IMR-90 (cell line): ENCODE measurements at regions not wholly inside any gene's neighbourhood (a gene's known extent, or its start where the extent isn't known, plus 50 kb on each side); places are given as distances from the start of the nearest gene placed in this dataset.

Source experiments
- ATAC-seq: fragments of 200-7000 bp; cut with Tn5 transposase; 2 replicates; pipeline ENCODE4 v1.9.1; 2020; ENCODE audit warnings: low read depth, mild to moderate bottlenecking, moderate library complexity
- BruUV-seq: library from RNA; stranded (reverse); fragments of 400-500 nt; replicated peaks from 2 replicates; lab custom pipeline; 2021; lab: Mats Ljungman, UMichigan
- CTCF ChIA-PET: fragments of 300-600 bp; formaldehyde crosslinking; extraction: SDS; loops from one replicate; lab custom pipeline; 2021; ENCODE audit warnings: antibody characterized with exemption; lab: Yijun Ruan, JAX
- POLR2A ChIA-PET: fragments of 300-600 bp; sonication (Branson Sonifier 250); formaldehyde crosslinking; loops from one replicate; lab custom pipeline; 2022; ENCODE audit warnings: antibody characterized with exemption; ENCODE audit not compliant: unreplicated experiment; lab: Charles Lee
- DNase-seq: peaks from one replicate; pipeline ENCODE4 v3.0.0; 2013
- H2AFZ ChIP-seq: replicated peaks from 2 replicates; pipeline ENCODE3; 2013; ENCODE audit warnings: low read length, mild to moderate bottlenecking; ENCODE audit not compliant: poor library complexity
- H2AK5ac ChIP-seq: 2 replicates; pipeline ENCODE4 v1.6.1; 2013; ENCODE audit warnings: low read depth, low read length, inconsistent platforms
- H2AK9ac ChIP-seq: replicated peaks from 2 replicates; pipeline ENCODE3; 2013; ENCODE audit warnings: mild to moderate bottlenecking, low read depth, low read length, moderate library complexity; ENCODE audit not compliant: poor library complexity
- H2BK120ac ChIP-seq: 2 replicates; pipeline ENCODE4 v1.6.1; 2013; ENCODE audit warnings: low read depth, low read length, inconsistent platforms
- H2BK15ac ChIP-seq: 3 replicates; pipeline ENCODE4 v1.6.1; 2013; ENCODE audit warnings: low read depth, low read length, inconsistent platforms
- H2BK20ac ChIP-seq: 2 replicates; pipeline ENCODE4 v1.6.1; 2013; ENCODE audit warnings: low read depth, mild to moderate bottlenecking, inconsistent platforms, low read length, moderate library complexity
- H2BK5ac ChIP-seq: 2 replicates; pipeline ENCODE4 v1.6.1; 2013; ENCODE audit warnings: mild to moderate bottlenecking, low read depth, low read length, inconsistent platforms; ENCODE audit not compliant: poor library complexity, severe bottlenecking
- H3K14ac ChIP-seq: replicated peaks from 2 replicates; pipeline ENCODE4 v1.6.1; 2013; ENCODE audit warnings: low read depth, low read length, inconsistent platforms
- H3K18ac ChIP-seq: 2 replicates; pipeline ENCODE4 v1.6.1; 2013; ENCODE audit warnings: low read depth, low read length, control low read depth
- H3K23ac ChIP-seq: 2 replicates; pipeline ENCODE4 v1.6.1; 2013; ENCODE audit warnings: low read depth, low read length, inconsistent platforms
- H3K27ac ChIP-seq: 2 replicates; pipeline ENCODE4 v1.5.1; 2013; ENCODE audit warnings: mild to moderate bottlenecking, control low read depth, low read length; ENCODE audit not compliant: insufficient read depth
- H3K27me3 ChIP-seq: 2 replicates; pipeline ENCODE4 v1.6.1; 2013; ENCODE audit warnings: low read length; ENCODE audit not compliant: control insufficient read depth, insufficient read depth
- H3K36me3 ChIP-seq: 2 replicates; pipeline ENCODE4 v1.6.1; 2013; ENCODE audit warnings: low read length, mixed read lengths; ENCODE audit not compliant: control insufficient read depth, insufficient read depth
- H3K4ac ChIP-seq: 2 replicates; pipeline ENCODE4 v1.6.1; 2013; ENCODE audit warnings: low read depth, low read length, inconsistent platforms
- H3K4me1 ChIP-seq: 2 replicates; pipeline ENCODE4 v1.6.1; 2013; ENCODE audit warnings: low read length, mixed read lengths; ENCODE audit not compliant: control insufficient read depth, insufficient read depth
- H3K4me2 ChIP-seq: 2 replicates; pipeline ENCODE4 v1.6.1; 2013; ENCODE audit warnings: low read depth, mild to moderate bottlenecking, control low read depth, low read length, moderate library complexity
- H3K4me3 ChIP-seq: 2 replicates; pipeline ENCODE4 v1.5.1; 2013; ENCODE audit warnings: low read depth, mild to moderate bottlenecking, control low read depth, low read length, moderate library complexity; ENCODE audit not compliant: insufficient read depth
- H3K56ac ChIP-seq: 2 replicates; pipeline ENCODE4 v1.6.1; 2013; ENCODE audit warnings: low read length, inconsistent platforms; ENCODE audit not compliant: insufficient read depth; ENCODE audit errors: extremely low read depth
- H3K79me1 ChIP-seq, 2 experiments: 2 replicates each; pipeline ENCODE4 v1.6.1; 2013; ENCODE audit warnings: low read length in 2 of 2, inconsistent platforms in 1 of 2, low read depth in 1 of 2
- H3K9ac ChIP-seq: 2 replicates; pipeline ENCODE4 v1.6.1; 2013; ENCODE audit warnings: low read depth, low read length, control low read depth
- H3K9me1 ChIP-seq: 2 replicates; pipeline ENCODE4 v1.6.1; 2013; ENCODE audit warnings: low read length, inconsistent platforms; ENCODE audit not compliant: insufficient read depth
- H3K9me3 ChIP-seq: 2 replicates; pipeline ENCODE4 v1.6.1; 2013; ENCODE audit warnings: low read length; ENCODE audit not compliant: control insufficient read depth, insufficient read depth
- H4K20me1 ChIP-seq: 2 replicates; pipeline ENCODE4 v1.6.1; 2013; ENCODE audit warnings: low read length, inconsistent platforms; ENCODE audit not compliant: insufficient read depth
- H4K5ac ChIP-seq: 2 replicates; pipeline ENCODE4 v1.6.1; 2013; ENCODE audit warnings: mild to moderate bottlenecking, low read depth, low read length, control low read depth
- H4K8ac ChIP-seq, 2 experiments: 2 replicates each; pipeline ENCODE4 v1.6.1; 2013; ENCODE audit warnings: low read depth in 2 of 2, low read length in 2 of 2, control low read depth in 1 of 2, inconsistent platforms in 1 of 2
- H4K91ac ChIP-seq: 2 replicates; pipeline ENCODE4 v1.6.1; 2013; ENCODE audit warnings: low read depth, low read length, inconsistent platforms; ENCODE audit not compliant: insufficient read depth
- NFE2L2 ChIP-seq: fragments of 150-350 bp; IDR thresholded peaks from 2 replicates; pipeline ENCODE4 v1.6.1; 2016; ENCODE audit warnings: low read depth, mild to moderate bottlenecking, low read length
- RFX5 ChIP-seq: IDR thresholded peaks from 2 replicates; pipeline ENCODE4 v1.8.0; 2012; ENCODE audit warnings: low read depth, mild to moderate bottlenecking, low read length, moderate library complexity
- SMC3 ChIP-seq: fragments of 150-350 bp; IDR thresholded peaks from 2 replicates; pipeline ENCODE4 v1.6.1; 2016; ENCODE audit warnings: low read depth, mild to moderate bottlenecking, antibody characterized with exemption, low read length, moderate library complexity
- WGBS, 2 experiments: methylation state at CpG; one replicate each; pipeline versions ENCODE4 v1.1.5 to v1.1.7; 2013; ENCODE audit warnings: missing lambda C conversion rate in 2 of 2; ENCODE audit not compliant: insufficient read length in 1 of 2; ENCODE audit errors: extremely low coverage in 2 of 2; 5-methylcytosine and 5-hydroxymethylcytosine counted together
- dilution Hi-C: fragments of 300-500 bp; cut with HindIII; formaldehyde crosslinking; loops from one replicate; pipeline ENCODE4 v1.14.3; 2018; ENCODE audit warnings: low sequenced_read_pairs; ENCODE audit not compliant: unreplicated experiment
- in situ Hi-C: fragments of 300-500 bp; cut with MboI; formaldehyde crosslinking; loops from 3 replicates; pipeline ENCODE4 v1.14.3; 2019; ENCODE audit warnings: low sequenced_read_pairs, inconsistent platforms, mixed read lengths
- intact Hi-C: fragments of 100-400 bp; cut with micrococcal nuclease; formaldehyde crosslinking; loops from 2 replicates; pipeline ENCODE4 v1.10.0; 2022
- TF ChIP-seq, protein P1 (sequence below): conservative IDR thresholded peaks from 2 replicates; pipeline ENCODE4 v1.5.1; 2012; ENCODE audit warnings: mild to moderate bottlenecking, low read depth, low read length, improper control_type of control experiment
- TF ChIP-seq, protein P2 (sequence below): fragments of 150-350 bp; IDR thresholded peaks from 2 replicates; pipeline ENCODE4 v1.6.1; 2017; ENCODE audit warnings: mild to moderate bottlenecking, antibody characterized with exemption, low read length, low read depth

DNA sequence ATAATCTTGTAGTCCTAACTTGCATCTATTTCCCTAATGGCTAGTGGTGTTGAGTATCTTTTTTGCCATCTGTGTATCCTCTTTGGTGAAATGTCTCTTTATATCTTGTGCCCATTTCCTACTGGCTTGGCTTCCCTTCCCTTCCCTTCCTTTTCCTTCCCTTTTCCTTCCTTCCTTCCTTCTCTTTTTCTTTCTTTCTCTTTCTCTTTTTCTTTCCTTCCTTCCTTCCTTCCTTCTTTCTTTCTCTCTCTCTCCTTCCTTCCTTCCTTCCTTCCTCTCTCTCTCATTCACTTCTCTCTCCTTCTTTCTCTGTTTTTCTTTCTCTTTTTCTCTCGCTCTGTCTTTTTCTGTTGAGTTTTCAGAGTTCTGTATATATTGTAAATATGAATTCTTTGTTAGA lies 61.5 kb upstream of the SLC4A4 start:
- Histone ChIP-seq H4K91ac (no peak overlapping the region), H2BK5ac (no peak overlapping the region), H2BK15ac (no peak overlapping the region), H3K79me1 (peaks cover 27 to 47% of the 10 kb centered on the region in 2 experiments), H3K4ac (no peak overlapping the region), H3K27ac (no peak overlapping the region), H3K14ac (no peak overlapping the region), H3K36me3 (peaks cover 6% of the 10 kb centered on the region; the same call in 1 of the 2 replicates), H2AK5ac (no peak overlapping the region), H2BK20ac (no peak overlapping the region), H3K27me3 (no peaks in the 10 kb centered on the region), H2AK9ac (no peak overlapping the region), H3K9me3 (no peaks in the 10 kb centered on the region), H3K23ac (no peak overlapping the region), H3K4me3 (no peak overlapping the region), H4K5ac (no peak overlapping the region), H4K8ac (no peak overlapping the region), H3K4me1 (peaks cover 1% of the 10 kb centered on the region; the same call in 1 of the 2 replicates), H3K18ac (no peak overlapping the region), H2BK120ac (no peak overlapping the region), H4K20me1 (no peaks in the 10 kb centered on the region), H2AFZ (no peak overlapping the region), H3K9me1 (peaks cover 3% of the 10 kb centered on the region; the same call in 1 of the 2 replicates), H3K56ac (no peak overlapping the region), H3K9ac (no peak overlapping the region), H3K4me2 (no peak overlapping the region)
- in situ Hi-C loops: loop anchor here (10.0 kb wide), 1 partner anchor 437 kb away; no protein-coding TSS in a partner anchor
- POLR2A ChIA-PET: no interaction called here
- dilution Hi-C loops: no loop called here
- no TSS peak for BruUV-seq
- CTCF ChIA-PET: interaction anchor here (0.6 kb wide), 1 partner anchor 41 kb away, joined by 3 read pairs; no protein-coding TSS in a partner anchor
- WGBS, 2 experiments: no CpG with 5 or more reads among the region's 1 CpG
- TF ChIP-seq, protein P1, sequence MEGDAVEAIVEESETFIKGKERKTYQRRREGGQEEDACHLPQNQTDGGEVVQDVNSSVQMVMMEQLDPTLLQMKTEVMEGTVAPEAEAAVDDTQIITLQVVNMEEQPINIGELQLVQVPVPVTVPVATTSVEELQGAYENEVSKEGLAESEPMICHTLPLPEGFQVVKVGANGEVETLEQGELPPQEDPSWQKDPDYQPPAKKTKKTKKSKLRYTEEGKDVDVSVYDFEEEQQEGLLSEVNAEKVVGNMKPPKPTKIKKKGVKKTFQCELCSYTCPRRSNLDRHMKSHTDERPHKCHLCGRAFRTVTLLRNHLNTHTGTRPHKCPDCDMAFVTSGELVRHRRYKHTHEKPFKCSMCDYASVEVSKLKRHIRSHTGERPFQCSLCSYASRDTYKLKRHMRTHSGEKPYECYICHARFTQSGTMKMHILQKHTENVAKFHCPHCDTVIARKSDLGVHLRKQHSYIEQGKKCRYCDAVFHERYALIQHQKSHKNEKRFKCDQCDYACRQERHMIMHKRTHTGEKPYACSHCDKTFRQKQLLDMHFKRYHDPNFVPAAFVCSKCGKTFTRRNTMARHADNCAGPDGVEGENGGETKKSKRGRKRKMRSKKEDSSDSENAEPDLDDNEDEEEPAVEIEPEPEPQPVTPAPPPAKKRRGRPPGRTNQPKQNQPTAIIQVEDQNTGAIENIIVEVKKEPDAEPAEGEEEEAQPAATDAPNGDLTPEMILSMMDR: no peak
- TF ChIP-seq SMC3: no peak
- TF ChIP-seq RFX5: no peak
- TF ChIP-seq, protein P2, sequence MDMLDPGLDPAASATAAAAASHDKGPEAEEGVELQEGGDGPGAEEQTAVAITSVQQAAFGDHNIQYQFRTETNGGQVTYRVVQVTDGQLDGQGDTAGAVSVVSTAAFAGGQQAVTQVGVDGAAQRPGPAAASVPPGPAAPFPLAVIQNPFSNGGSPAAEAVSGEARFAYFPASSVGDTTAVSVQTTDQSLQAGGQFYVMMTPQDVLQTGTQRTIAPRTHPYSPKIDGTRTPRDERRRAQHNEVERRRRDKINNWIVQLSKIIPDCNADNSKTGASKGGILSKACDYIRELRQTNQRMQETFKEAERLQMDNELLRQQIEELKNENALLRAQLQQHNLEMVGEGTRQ: no peak
- TF ChIP-seq NFE2L2: no peak
- DNase-seq (no peak), ATAC-seq (no peak)
- intact Hi-C loops: no loop called here
